DMS 273 (cell line): ENCODE measurements at regions not wholly inside any gene's neighbourhood (a gene's known extent, or its start where the extent isn't known, plus 50 kb on each side); places are given as distances from the start of the nearest gene placed in this dataset.

Source experiments
- DNase-seq: peaks from one replicate; lab custom pipeline; 2025; ENCODE audit not compliant: unreplicated experiment; lab: John Stamatoyannopoulos, UW

DNA sequence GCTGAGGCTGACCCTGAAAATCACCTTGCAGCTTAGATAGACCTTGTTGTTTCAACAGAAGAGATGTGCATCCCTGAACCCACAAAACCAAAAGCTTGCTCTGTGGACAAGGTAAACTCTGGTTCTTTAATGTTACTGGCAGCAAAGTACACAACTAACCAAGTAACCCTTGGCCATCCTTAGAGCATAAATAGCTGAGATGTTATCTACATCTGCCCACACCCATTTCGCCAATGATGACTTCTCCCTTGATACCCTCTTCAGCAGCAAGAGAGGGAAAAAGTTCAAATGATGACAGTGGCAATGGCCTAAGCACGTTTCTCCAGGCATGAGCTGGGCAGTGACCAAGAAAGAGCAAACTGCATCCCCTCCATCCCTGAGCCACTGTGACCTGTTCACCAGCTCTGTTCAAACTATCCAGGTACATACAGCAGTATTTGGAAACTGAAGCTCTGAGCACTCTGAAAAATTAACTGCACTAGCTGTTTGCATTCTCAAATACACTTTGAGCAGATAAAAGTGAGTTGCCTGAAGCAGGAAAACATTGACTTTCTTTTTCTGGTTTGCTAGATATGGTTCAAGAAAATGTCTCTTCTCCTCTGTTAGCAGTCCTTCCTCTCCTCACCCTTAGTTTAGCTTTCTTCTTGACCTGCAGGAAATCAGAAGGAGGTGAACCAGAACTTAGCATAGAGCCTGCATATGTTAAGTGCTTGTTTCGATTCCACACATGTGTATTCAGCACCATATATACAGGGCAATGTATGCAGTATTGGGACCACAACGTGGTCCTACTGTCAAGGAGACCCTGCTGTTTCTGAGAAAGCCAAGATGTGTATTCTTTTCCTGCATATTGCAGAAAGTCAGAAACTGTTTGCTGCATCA, 231.7 kb downstream of the FOXO1 start:
- no peak for DNase-seq

DNA sequence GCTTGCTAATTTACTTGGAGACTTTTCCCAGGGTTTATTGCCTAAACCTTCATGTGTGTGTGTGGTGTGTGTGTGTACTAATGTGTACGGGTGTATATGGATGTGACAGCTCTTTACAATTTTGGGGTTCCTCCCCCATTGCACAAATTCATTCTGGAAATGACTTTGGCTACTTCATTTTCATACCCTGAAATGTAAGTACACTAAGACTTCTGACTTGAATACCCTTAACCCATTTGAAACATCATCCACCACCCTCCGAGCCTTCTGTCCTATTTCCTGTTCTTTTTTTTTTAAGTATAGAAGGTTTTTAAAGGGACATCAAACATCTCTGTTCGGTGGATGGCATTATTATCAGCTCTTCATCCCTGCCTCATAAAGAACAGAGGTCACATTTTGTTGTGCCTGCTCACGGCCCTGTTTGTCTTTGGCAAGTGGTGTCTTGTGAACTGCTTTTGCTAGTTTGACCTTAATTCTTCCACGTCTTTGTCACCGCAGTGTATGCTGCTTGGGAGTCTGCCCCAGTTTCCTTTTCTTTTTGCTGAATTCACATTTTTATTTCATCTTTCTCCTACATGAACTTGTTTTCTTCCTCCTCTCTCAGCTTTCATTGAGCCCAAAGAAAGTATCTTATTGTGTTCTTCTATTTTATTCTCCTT, 228.3 kb downstream of the FOXO1 start:
- DNase-seq: no peak

DNA sequence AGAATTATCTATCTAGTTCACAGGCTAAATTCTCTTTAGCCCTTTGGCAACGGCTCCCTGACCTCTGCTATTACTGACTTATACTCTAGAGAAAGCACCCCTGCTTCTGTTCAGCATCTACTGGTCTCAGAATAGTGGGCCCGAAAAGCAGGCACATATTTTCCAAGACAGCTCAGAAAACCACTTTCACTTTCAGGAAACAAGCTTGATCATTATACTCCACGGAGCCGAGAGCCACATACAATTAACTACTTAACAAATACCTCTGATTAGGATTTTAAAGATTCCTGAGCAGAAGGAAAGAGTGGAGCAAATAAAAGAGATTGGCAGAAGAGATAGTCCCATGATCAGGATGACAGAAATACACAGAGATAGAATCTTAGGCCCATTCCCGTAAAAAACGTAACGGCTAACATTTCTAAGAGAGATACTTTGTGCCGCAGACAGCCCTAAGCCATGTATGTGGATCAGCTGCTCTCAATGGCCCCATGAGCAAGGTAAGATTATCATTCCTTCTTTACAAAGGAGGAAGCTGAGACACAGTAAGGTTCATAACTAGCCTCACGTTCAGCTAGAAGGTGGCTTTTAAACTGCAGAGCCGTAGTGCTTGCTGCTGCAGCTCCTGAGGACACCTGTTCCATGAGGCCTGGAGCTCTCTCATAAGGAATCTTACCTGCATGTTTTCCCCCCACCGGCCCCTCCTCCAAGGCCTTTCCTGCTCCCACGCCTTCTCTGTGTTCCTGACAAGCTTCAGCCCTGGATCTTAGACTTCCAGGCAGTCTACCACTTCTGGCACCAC, 227.2 kb downstream of the FOXO1 start:
- DNase-seq: no peak

DNA sequence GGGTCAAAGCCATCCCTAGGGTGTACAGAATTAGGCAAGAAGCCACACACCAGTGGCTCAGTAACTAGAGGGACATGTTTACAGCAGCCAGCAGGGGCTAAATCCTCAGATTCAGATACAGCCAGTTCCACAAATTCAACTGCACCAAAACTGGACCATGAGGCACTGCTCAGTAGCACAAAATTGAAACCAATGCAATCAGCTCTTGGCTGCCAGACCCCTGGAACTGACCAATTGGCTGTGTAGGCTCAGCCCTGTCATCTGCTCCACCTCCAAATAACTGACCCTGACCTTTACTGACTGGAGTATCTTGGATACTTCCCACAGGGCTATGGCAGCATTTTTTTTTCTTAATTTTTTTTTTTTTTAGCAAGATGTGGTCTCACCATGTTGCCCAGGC, 226.5 kb downstream of the FOXO1 start:
- no peak for DNase-seq

DNA sequence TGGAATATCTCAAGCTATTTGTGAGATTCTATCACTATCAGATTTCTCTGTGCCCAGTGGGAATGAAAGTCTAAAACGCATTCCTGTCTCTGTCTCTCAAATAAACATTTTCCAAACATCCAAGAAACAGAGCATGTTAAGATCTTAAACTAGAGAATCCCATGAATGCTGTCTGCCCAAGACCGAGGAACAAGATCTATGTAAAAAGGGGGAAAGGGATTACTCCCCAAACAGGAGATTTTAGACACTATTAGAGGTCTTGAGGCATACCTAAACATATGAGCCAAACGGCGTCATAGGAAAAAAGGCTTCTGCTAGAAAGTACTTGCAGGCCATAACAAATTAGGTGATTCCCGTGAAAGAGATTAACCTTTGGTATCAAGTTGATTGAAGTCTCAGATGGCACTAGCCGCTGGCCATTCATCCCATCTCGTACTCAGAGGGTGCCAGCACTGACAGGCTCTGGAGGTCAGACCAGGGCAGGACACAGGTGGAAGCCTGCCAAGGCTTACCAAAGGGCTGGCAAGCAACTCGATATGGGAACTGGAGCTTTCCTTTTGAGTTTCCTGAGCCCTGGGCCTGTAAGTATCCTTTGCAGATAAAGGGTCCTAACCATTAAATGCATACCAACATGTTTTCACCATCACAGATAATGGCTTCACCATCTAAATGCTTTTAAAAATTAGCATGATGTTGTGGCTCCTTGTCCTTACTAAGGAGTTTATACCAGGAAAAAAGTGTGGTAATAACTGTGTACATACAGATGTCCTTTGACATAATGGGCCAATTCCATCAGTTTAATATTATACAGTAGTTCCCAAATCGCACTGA, 225.2 kb downstream of the FOXO1 start:
- peak; percentile 79 for DNase-seq

DNA sequence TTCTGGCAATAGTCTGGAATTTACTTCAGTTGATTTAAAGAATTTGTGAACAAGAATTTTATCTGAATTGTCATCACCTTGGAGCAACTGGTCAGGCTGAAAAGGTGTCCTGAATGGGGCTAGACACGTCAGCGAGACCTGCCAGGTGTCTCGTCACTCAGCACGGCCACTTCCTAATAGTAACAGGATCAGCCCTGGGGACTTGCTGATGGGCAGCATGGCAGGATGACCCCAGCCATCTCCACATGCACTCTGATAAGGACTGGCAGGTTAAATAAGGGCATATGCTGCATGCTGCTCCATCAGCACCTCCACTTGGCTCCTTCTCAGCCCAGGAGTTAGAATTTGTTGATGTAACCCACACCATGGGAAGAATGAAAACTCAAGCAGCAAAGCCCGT, 224.2 kb downstream of the FOXO1 start:
- DNase-seq: peak; percentile 52

DNA sequence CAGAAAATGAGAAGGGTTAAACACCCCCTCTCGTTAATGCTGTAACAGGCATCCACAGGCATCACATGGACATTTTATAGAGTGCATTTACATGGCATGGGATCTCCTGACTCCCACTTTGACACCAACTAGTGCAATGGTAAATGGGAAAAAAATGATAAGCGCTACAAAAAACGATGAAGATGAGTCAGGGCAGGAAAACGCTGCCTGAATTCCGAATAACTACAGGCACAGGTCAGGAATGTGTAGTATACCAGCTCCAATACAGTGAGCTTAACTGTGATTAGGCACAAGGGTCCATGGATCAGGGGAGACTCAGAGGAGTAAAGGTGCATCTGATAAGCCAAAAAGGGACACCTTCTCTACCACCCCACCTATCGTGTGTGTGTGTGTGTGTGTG, 223.6 kb downstream of the FOXO1 start:
- no peak for DNase-seq

DNA sequence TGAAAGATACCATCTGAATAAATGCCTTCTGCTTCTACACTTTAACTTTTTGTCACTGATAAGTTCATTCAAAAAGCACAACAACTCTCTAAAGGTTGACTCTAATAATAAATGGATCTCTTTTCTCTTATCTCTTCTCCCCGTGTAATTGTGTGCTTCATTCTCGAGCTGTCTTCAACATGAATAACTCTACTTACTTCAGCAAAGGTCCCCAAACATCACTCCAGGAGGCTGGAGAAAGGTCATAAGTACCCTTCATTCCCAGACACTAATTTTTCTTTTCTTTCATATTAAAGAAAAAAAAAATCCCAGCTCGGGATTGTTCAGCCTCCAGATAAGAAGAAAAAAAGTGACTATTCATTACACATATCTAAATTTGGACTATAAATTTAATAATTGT, 222.2 kb downstream of the FOXO1 start:
- no peak for DNase-seq

- DNase-seq: no peak
These were observed 220.9 kb downstream of the FOXO1 start for GRCh38 chr13:40445557-40445990.

GRCh38 chr13:40446365-40446764, 220.1 kb downstream of the FOXO1 start:
- no peak for DNase-seq

DNA sequence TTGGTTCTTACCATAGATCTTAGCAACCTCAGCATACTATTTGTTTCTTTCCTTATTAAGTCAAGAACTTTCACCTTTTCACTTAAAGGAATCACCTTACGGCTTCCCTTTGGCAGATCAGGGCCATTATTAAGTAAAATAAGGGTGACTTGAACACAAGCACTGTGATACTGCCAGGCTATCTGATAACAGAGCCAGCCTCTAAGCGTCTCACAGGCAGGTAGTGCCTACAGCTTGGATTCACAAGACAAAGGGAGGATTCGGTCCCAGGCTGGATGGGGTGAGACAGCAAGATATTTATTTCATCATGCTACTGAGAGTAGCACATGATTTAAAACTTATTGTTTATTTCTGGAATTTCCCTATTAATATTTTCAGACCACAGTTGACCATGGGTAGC, 218.6 kb downstream of the FOXO1 start:
- DNase-seq: no peak

GRCh38 chr13:40452038-40452666, 214.3 kb downstream of the FOXO1 start:
- no peak for DNase-seq

- DNase-seq: no peak
These were observed 213.6 kb downstream of the FOXO1 start for GRCh38 chr13:40452741-40453334.

GRCh38 chr13:40453351-40454021, 213.0 kb downstream of the FOXO1 start:
- no peak for DNase-seq

DNA sequence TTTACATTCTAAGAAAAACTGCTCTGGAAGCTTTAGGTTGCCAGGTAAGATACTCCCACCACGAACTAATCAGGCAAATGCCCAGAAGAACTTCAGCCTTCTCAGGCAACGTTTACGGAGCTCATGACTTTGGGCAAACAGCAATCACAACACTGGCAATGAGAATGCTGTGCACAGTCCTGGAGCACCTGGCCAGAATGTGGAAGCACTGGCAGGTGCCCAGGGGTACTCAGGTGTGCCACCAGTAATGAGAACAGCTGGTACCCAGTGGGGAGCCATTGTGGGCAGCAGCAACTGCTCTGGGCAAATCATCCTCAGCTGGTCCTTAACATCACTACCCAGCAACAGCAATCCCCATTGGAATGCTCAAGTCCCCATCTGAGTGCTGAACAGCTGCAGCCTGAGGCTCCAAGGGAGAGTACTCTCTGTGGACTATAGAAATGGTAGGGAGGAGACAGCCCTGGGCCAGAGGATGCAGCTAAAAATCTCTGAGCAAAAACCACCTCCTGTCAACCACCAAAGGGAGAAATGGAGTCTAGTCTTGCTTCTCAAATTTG, 210.0 kb downstream of the FOXO1 start:
- DNase-seq: peak; percentile 25

DNA sequence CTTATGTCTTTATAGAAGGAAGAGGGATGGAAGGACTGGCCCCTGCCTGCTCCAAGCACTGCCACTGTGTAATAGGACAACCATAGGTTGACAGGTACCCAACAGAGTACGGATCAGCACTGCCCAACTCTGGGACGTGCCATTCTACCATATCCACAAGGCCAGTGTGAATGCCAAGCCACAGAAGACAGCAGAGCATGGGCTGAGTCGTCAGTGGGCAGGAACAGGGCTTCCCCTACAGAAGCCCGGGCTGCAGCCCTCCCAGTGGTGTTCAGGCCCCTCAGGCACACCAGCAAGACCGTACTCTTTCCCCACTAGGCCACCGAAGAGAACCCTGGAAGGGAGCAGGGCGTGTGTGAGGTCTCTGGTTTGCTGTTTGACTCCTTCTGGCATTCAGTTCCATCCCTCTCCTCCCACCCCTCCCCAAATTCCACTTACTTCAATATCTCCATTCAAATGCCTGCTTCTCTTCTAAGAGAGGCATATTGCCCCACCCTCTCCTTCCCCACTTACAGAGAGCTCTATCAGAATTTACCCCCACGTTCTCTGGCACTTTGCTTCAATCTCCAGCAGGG, 209.4 kb downstream of the FOXO1 start:
- DNase-seq: no peak

DNA sequence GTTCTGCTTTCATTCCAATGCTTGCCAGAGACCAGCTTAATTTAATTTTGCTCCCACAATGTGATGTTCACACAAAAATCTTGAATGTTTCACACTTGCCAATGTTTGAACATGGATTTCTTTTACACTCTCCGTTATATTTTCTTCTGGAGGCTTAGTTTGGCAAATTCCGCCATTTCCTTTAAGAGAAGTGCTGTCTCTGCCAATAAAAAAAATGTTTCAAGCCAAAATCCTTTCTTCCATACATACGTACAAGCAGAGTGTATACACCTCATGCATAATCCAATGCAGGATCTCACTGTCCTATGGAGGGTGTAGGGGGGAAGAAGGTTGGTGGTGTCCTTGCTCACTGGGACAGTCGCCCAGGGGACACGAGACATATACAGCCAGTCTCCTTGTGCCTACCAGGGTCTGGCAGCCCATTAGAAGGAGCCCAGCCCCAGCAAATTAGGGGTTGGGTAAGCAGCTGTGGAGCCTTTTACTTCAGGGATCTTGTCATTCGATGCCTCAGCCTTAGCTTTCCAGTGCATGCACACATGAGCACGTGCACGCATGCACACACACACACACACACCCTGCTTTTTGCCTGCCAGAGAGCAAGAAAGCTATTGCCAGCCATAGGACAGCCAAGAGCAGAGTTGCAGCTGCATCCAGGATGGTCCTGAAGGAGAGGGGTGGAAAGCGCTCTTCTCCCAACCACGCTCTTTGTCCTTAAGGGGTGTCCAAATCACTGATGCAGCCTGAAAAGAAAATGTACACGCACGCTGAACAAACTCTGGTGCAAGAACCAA, 208.3 kb downstream of the FOXO1 start:
- DNase-seq: no peak

- DNase-seq: no peak
These were observed 207.8 kb downstream of the FOXO1 start for GRCh38 chr13:40458720-40458990.
